ENCODE measurements at regions not wholly inside any gene's neighbourhood (a gene's known extent, or its start where the extent isn't known, plus 50 kb on each side); places are given as distances from the start of the nearest gene placed in this dataset.

DNA sequence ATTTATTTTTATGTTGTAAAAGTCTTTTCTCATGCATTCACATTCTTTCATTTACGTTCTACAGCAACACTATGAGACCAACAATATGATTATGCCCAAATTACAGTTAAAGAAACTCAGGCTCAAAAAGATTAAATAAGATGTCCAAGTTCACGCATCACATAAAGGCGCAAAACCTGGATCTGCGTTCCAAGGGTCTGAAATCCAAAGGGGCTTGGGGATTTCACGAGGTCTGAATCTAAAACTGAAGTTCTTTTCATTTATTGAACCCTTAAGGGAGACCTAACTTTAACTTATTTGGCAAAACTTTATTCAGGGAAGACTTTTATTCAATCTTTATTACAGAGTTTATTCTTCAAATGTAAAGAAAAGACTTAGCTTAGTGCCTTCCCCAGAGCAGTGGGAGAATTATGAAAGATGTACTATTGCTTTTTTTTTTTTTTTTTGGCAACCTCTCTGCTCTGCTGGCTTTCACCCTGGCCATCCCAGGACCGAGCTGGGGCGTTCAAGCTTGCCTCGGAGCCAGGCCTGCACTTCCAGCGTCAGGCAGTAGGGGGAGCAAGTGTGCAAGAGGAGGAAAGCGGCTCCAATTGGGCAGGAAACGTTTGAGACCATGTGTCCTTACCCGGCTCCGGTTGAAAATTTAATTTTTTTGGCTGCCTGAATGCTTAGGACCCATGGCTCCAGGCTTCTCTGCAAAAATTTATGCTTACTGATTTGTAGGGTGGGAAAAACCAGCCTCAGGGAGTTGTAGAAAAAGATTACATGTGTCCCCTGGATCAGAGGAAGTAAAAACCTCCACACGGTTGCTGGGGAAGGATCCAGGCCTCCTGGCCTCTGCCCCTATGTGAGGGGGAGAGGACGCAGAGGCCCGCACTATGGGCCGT lies 344.3 kb upstream of the KLF3 start (continued):
- TF ChIP-seq MED1 (CRISPR knock-in tag; IDR thresholded peaks at IDR 0.05; ENCODE audit: borderline replicate concordance) (no peak), ZNF311 (CRISPR knock-in tag; IDR thresholded peaks at IDR 0.05) (no peak), ATF2 (CRISPR knock-in tag; IDR thresholded peaks at IDR 0.05) (no peak), NFE2L1 (tag; IDR thresholded peaks at IDR 0.05; ENCODE audit: borderline replicate concordance, low read depth) (no peak), GABPB1 (CRISPR knock-in tag; IDR thresholded peaks at IDR 0.05) (peak; percentile 46; the same call in 1 of the 2 replicates), ZNF778 (CRISPR knock-in tag; IDR thresholded peaks at IDR 0.05) (no peak), CCAR2 (IDR thresholded peaks at IDR 0.05; ENCODE audit: low read depth, low read length) (no peak), ZNF740 (CRISPR knock-in tag; IDR thresholded peaks at IDR 0.05) (no peak), ZNF740 (tag; IDR thresholded peaks at IDR 0.05) (0 out of 4 replicates have a peak, but pooled peaks of 1 of the 2 experiments have one; percentile 24), NFATC3 (IDR thresholded peaks at IDR 0.05) (0 out of 2 replicates have a peak, but pooled peaks have one; percentile 6), TRIM24 (IDR thresholded peaks at IDR 0.05) (no peak), HOXB6 (CRISPR knock-in tag; IDR thresholded peaks at IDR 0.05; ENCODE audit: borderline replicate concordance) (no peak), ZNF77 (CRISPR knock-in tag; IDR thresholded peaks at IDR 0.05) (no peak), ZKSCAN3 (CRISPR knock-in tag; IDR thresholded peaks at IDR 0.05) (no peak), POLR2AphosphoS2 (IDR thresholded peaks at IDR 0.05; ENCODE audit: low read length) (no peak), TBL1XR1 (IDR thresholded peaks at IDR 0.05; ENCODE audit: low read length in 2 of 2) (no peak), RAD51 (IDR thresholded peaks at IDR 0.05; ENCODE audit: borderline replicate concordance, low read depth) (peak; percentile 26; the same call in 1 of the 2 replicates), ATF3 (IDR thresholded peaks at IDR 0.05) (no peak), ATF3 (CRISPR knock-in tag; conservative IDR thresholded peaks at IDR 0.05) (no peak), DDX20 (tag; IDR thresholded peaks at IDR 0.05; ENCODE audit: low read depth) (no peak), HLTF (IDR thresholded peaks at IDR 0.05) (no peak), ILF3 (IDR thresholded peaks at IDR 0.05; ENCODE audit: borderline replicate concordance) (no peak)
- TF ChIP-seq, protein P1, sequence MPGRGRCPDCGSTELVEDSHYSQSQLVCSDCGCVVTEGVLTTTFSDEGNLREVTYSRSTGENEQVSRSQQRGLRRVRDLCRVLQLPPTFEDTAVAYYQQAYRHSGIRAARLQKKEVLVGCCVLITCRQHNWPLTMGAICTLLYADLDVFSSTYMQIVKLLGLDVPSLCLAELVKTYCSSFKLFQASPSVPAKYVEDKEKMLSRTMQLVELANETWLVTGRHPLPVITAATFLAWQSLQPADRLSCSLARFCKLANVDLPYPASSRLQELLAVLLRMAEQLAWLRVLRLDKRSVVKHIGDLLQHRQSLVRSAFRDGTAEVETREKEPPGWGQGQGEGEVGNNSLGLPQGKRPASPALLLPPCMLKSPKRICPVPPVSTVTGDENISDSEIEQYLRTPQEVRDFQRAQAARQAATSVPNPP (IDR thresholded peaks at IDR 0.05; ENCODE audit: borderline replicate concordance, insufficient read depth, insufficient read length): no peak
- TF ChIP-seq, protein P2, sequence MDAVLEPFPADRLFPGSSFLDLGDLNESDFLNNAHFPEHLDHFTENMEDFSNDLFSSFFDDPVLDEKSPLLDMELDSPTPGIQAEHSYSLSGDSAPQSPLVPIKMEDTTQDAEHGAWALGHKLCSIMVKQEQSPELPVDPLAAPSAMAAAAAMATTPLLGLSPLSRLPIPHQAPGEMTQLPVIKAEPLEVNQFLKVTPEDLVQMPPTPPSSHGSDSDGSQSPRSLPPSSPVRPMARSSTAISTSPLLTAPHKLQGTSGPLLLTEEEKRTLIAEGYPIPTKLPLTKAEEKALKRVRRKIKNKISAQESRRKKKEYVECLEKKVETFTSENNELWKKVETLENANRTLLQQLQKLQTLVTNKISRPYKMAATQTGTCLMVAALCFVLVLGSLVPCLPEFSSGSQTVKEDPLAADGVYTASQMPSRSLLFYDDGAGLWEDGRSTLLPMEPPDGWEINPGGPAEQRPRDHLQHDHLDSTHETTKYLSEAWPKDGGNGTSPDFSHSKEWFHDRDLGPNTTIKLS (IDR thresholded peaks at IDR 0.05; ENCODE audit: borderline replicate concordance, low read depth): no peak

Measured in K562 (cell line).